Right renal cortex interstitium (tissue), 3 donors: ENCODE measurements at regions not wholly inside any gene's neighbourhood (a gene's known extent, or its start where the extent isn't known, plus 50 kb on each side); places are given as distances from the start of the nearest gene placed in this dataset.

Experiments used
- DNase-seq, 3 donors: peaks; one replicate each; pipeline ENCODE4 v3.0.0-alpha.2; 2013; ENCODE audit warnings: low read depth in 3 of 3, low spot score in 2 of 3

DNA sequence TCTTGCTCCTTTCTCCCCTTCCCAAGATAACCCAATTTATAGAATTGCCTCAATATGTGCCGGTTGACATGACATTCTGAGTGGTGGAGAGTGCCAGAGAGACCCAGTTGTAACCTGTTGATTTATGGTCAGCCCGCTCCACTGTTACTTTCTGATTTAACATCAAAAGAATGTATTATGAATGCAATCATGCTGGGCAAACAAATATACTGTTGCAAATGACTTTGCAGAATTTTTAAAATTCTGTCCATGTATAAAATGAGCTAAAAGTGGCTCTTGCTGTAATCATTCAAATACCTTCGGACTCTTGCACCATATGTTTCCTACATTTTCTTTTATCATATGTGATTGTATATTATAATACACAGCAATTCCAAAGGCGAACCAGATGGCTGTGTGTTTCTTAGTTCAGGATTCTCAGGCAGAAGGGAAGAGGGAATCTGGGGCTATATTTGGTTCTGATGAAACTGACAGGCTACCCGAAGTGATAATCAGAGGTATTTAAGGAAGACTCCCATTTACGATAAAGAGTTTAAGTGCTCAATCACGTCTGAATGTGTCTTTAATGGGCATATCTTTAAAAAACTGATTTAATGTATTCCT lies 131.7 kb downstream of the CLCN4 start:
- no peak for DNase-seq

GRCh38 chrX:10296576-10296975 lies 139.8 kb downstream of the CLCN4 start:
- no peak for DNase-seq

- no peak for DNase-seq
Measured at GRCh38 chrX:10310511-10310910, 153.7 kb downstream of the CLCN4 start.

- no peak for DNase-seq
Measured at GRCh38 chrX:10314530-10315104, 157.8 kb downstream of the CLCN4 start.

GRCh38 chrX:10325611-10326010 lies 168.8 kb downstream of the CLCN4 start:
- no peak for DNase-seq

DNA sequence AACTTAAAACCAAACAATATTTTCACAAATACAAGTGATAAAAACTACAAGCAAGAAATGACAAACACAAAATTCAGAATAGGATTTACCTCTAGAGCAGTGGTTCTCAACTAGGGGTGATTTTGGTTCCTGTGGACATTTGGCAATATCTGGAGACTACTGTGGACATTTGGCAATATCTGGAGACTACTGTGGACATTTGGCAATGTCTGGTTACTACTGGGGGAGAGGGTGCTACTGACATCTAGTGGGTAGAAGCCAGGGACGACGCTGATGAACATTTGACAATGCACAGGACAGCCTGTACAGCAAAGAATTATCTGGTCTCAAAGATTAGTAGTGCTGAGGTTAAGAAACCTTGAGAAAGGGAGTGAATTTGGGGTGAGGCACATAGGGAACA lies 169.8 kb downstream of the CLCN4 start:
- DNase-seq: no peak

GRCh38 chrX:10327651-10328050 lies 170.9 kb downstream of the CLCN4 start:
- DNase-seq: no peak

GRCh38 chrX:10329984-10330383 lies 173.2 kb downstream of the CLCN4 start:
- no peak for DNase-seq

- no peak for DNase-seq
Measured at GRCh38 chrX:10341309-10341708, 184.5 kb downstream of the CLCN4 start.

DNA sequence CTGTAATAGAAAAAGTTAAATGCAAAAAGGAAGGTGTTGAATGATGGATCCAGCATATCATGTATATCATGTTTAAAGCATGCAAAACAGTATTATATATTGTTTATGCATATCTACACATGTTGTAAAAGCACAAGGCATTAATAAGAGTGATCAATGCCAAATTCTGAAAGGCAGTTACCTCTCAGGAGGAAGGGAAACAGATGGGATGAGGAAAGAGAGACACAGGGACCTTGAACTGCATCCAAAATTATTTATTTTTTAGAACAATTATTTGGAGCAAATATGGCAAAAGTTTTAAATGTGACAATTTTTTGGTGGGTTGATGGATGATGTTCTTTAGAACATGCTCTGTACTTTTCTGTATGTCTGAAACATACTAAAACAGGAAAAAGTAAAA lies 193.4 kb downstream of the CLCN4 start:
- no peak for DNase-seq

DNA sequence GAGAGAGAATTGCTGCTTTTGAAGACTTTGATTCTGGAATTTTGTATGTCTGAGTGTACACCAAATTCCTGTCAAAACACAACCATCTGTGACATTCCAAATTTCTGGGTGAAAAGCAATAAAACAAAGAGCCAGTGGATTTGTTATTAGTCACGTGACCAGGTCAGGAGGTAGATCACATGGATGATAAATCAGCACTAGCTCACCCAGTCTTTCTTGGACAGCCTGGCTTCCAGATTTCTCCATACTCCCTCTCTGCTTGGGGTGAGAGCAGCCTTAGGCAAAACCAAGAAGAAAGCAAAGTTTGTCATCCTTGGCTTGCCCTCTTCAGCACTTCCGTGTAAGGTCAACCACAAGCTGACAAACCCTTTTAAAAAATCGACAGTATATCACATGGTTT lies 194.2 kb downstream of the CLCN4 start:
- DNase-seq: no peak

DNA sequence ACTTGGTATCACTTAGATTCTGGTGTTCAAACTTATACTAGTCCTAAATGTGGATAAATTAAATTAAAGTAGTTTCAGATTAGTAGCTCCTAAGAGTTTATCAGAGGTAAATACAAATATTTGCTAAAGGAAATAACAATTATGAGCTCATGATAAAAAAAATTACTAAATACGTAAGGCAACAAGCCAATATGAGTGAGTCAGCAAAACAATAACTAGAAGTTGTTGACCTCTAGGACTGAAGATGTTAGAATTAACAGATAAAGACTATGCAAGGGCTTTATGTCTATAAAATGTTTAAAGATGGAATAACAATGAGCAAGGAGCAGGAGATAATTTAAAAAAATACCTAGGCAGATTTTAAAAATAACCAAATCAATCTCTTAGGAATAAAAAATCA lies 195.8 kb downstream of the CLCN4 start:
- no peak for DNase-seq

DNA sequence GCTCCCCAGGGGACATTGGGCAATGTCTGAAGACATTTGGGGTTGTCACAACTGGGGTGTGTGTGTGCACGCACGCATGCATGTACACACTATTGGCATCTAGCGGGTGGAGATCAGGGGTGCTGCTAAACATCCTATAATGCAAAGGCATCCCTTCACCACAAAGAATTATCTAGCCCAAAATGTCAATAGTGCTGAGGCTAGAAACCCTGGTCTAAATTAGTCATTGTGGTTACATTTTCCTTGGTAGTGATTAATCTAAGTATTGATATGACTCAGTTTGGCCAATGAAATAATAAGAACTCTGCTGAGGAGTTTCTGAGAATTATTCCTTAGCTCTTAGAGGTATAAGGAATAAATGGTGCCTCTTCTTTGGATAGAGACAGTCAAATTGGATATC lies 200.2 kb downstream of the CLCN4 start:
- DNase-seq: no peak

DNA sequence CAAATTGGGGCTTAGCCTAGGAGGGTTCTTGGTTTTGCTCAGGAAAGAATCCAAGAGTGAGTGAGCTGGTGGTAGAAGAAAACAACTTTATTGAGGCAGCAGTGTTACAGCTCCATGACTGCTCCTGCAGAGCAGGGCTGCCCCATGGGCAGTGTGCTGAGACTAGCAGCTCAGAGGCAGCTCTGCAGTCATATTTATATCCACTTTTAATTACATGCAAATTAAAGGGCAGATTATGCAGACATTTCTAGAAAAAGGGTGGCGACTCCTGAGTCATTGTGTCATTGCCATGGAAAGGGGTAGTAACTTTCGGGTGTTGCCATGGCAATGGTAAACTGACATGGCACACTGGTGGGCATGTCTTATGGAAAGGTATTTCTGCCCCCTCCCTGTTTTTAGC lies 202.2 kb downstream of the CLCN4 start:
- no peak for DNase-seq

GRCh38 chrX:10360116-10360515 lies 203.3 kb downstream of the CLCN4 start:
- DNase-seq: no peak

GRCh38 chrX:10365532-10366265 lies 208.9 kb downstream of the CLCN4 start:
- DNase-seq: no peak

GRCh38 chrX:10367406-10367805 lies 210.6 kb downstream of the CLCN4 start:
- no peak for DNase-seq

DNA sequence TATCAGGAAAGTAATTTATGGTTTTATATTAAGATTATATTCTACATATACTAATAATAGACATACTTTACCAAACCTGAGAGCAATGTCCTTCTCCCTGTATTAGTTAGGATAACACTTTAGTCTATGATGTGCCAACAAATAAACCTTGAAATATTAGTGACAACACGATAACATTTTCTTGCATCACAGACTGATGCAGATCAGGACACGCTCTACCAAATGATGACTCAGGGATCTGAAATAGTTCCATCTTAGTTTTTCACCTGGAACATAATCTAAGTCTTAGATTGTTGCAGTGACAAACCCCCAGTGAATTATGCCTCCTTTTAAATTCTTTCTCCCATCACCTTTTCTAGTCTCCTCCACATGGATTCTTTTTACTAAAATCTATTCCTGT lies 214.2 kb downstream of the CLCN4 start:
- DNase-seq: no peak

DNA sequence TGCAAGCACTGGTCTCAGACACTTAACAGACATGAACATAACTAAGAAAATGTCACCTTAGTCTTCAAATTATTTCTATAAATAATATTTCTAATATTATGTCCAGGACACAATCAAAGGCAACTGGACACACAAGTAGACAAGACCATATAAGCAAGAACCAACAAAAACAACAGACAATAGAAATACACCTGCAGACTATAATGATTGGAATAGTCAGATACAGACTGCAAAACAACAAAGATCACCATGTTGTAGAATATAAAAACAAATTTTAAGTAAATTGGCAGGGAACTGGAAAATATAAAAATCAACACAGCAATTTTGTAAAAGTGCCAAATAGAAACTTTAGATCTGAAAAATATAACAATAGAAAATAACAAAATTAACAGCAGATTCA lies 220.7 kb downstream of the CLCN4 start:
- no peak for DNase-seq

- DNase-seq: peak; percentile 6 to 15 (median 7)
Measured at GRCh38 chrX:10379878-10380277, 223.1 kb downstream of the CLCN4 start.

GRCh38 chrX:10380300-10380699 lies 223.5 kb downstream of the CLCN4 start:
- no peak for DNase-seq

GRCh38 chrX:10381193-10381592 lies 224.4 kb downstream of the CLCN4 start:
- DNase-seq: no peak
